H1 (cell line): ENCODE measurements at regions not wholly inside any gene's neighbourhood (a gene's known extent, or its start where the extent isn't known, plus 50 kb on each side); places are given as distances from the start of the nearest gene placed in this dataset.

Experiments used
- CTCF ChIA-PET: fragments of 300-600 bp; sonication (Branson Sonifier 250); formaldehyde crosslinking; loops from one replicate; lab custom pipeline; 2021; ENCODE audit not compliant: partially characterized antibody; lab: Charles Lee
- POLR2A ChIA-PET: fragments of 300-600 bp; sonication (Branson Sonifier 250); formaldehyde crosslinking; loops from one replicate; lab custom pipeline; 2021; ENCODE audit warnings: inconsistent platforms; ENCODE audit not compliant: partially characterized antibody; lab: Charles Lee
- DNase-seq, 2 experiments: peaks; one replicate each; pipeline versions ENCODE4 v3.0.0 to v3.0.0-alpha.2; 2010 to 2022; ENCODE audit warnings: low spot score in 2 of 2, low read depth in 1 of 2, mixed read lengths in 1 of 2
- FAIRE-seq: peaks from 2 replicates; lab custom pipeline; 2011; peaks lifted over from hg19 to GRCh38; lab: Jason Lieb, UNC
- H2AFZ ChIP-seq: 2 replicates; pipeline ENCODE4 v1.8.1; 2012; ENCODE audit warnings: low read length, inconsistent platforms
- H2AK5ac ChIP-seq: 2 replicates; pipeline ENCODE4 v1.6.1; 2013; ENCODE audit warnings: low read depth, low read length
- H2BK120ac ChIP-seq: replicated peaks from 2 replicates; pipeline ENCODE3; 2013; ENCODE audit warnings: low read depth, low read length, inconsistent platforms
- H2BK12ac ChIP-seq: 2 replicates; pipeline ENCODE4 v1.6.1; 2013; ENCODE audit warnings: low read depth, low read length
- H2BK15ac ChIP-seq: 2 replicates; pipeline ENCODE4 v1.6.1; 2013; ENCODE audit warnings: low read length
- H2BK20ac ChIP-seq: 2 replicates; pipeline ENCODE4 v1.6.1; 2013; ENCODE audit warnings: low read length
- H2BK5ac ChIP-seq: 2 replicates; pipeline ENCODE4 v1.6.1; 2013; ENCODE audit warnings: low read depth, low read length
- H3K14ac ChIP-seq: 2 replicates; pipeline ENCODE4 v1.6.1; 2013; ENCODE audit warnings: inconsistent platforms; ENCODE audit not compliant: insufficient read length
- H3K18ac ChIP-seq: 2 replicates; pipeline ENCODE4 v1.6.1; 2013; ENCODE audit warnings: low read length; ENCODE audit errors: extremely low read depth
- H3K23ac ChIP-seq: 2 replicates; pipeline ENCODE4 v1.6.1; 2013; ENCODE audit warnings: inconsistent platforms; ENCODE audit not compliant: insufficient read length
- H3K23me2 ChIP-seq: 2 replicates; pipeline ENCODE4 v1.6.1; 2013; ENCODE audit warnings: low read depth, low read length
- H3K27ac ChIP-seq: 2 replicates; pipeline ENCODE4 v1.6.1; 2011; ENCODE audit warnings: low read depth, low read length, inconsistent platforms
- H3K27me3 ChIP-seq, 4 experiments: replicated peaks in 1 of 4; 1 replicate in 1 of 4; 2 replicates in 3 of 4; pipeline versions ENCODE4 v1.6.1 to v1.8.1; 2011 to 2013; ENCODE audit warnings: low read length in 3 of 4, mild to moderate bottlenecking in 3 of 4, inconsistent platforms in 2 of 4, mixed read lengths in 2 of 4, moderate library complexity in 1 of 4; ENCODE audit not compliant: control insufficient read depth in 3 of 4, insufficient read depth in 3 of 4; ENCODE audit errors: extremely low read depth in 1 of 4
- H3K36me3 ChIP-seq, 4 experiments: 2 replicates each; pipeline versions ENCODE4 v1.6.1 to v1.8.1; 2011 to 2013; ENCODE audit warnings: mild to moderate bottlenecking in 4 of 4, low read length in 3 of 4, moderate library complexity in 2 of 4, control low read depth in 1 of 4, inconsistent platforms in 1 of 4; ENCODE audit not compliant: insufficient read depth in 4 of 4, control insufficient read depth in 2 of 4
- H3K4ac ChIP-seq: replicated peaks from 2 replicates; pipeline ENCODE3; 2013; ENCODE audit warnings: low read length, low read depth, mixed read lengths, inconsistent platforms; ENCODE audit not compliant: insufficient read length
- H3K4me1 ChIP-seq, 4 experiments: replicated peaks in 1 of 4; 1 replicate in 1 of 4; 2 replicates in 3 of 4; pipeline versions ENCODE4 v1.6.1 to v1.8.1; 2011 to 2013; ENCODE audit warnings: low read length in 3 of 4, inconsistent platforms in 2 of 4, mixed read lengths in 1 of 4; ENCODE audit not compliant: insufficient read depth in 4 of 4, control insufficient read depth in 3 of 4
- H3K4me2 ChIP-seq, 2 experiments: 2 replicates each; pipeline versions ENCODE4 v1.6.1 to v1.8.1; 2011 to 2013; ENCODE audit warnings: low read depth in 2 of 2, low read length in 2 of 2, control low read depth in 1 of 2, inconsistent platforms in 1 of 2, mild to moderate bottlenecking in 1 of 2; ENCODE audit not compliant: insufficient read depth in 1 of 2
- H3K4me3 ChIP-seq, 4 experiments: fragments of 200-600, 300-600 bp in 1 of 4; sonication (generic), shearing (Covaris generic), sonication (Bioruptor Twin) in 1 of 4; 2 replicates each; pipeline versions ENCODE4 v1.5.1 to v1.8.1; 2011 to 2016; ENCODE audit warnings: low read length in 4 of 4, low read depth in 3 of 4, control low read depth in 2 of 4, inconsistent platforms in 2 of 4, mild to moderate bottlenecking in 2 of 4, mixed read lengths in 1 of 4, moderate library complexity in 1 of 4; ENCODE audit not compliant: insufficient read depth in 2 of 4; ENCODE audit errors: extremely low read depth in 1 of 4
- H3K56ac ChIP-seq: replicated peaks from 2 replicates; pipeline ENCODE3; 2013; ENCODE audit warnings: low read depth, mild to moderate bottlenecking, mixed read lengths, low read length, inconsistent platforms; ENCODE audit not compliant: insufficient read length
- H3K79me1 ChIP-seq: 2 replicates; pipeline ENCODE4 v1.6.1; 2013; ENCODE audit warnings: low read depth, low read length, control low read depth
- H3K79me2 ChIP-seq, 2 experiments: 2 replicates each; pipeline versions ENCODE4 v1.6.1 to v1.8.1; 2012 to 2013; ENCODE audit warnings: low read length in 2 of 2, mild to moderate bottlenecking in 2 of 2, inconsistent platforms in 1 of 2; ENCODE audit not compliant: insufficient read depth in 2 of 2, control insufficient read depth in 1 of 2
- H3K9ac ChIP-seq, 4 experiments: replicated peaks in 1 of 4; 1 replicate in 1 of 4; 2 replicates in 3 of 4; pipeline versions ENCODE4 v1.6.1 to v1.8.1; 2011 to 2013; ENCODE audit warnings: low read depth in 3 of 4, low read length in 3 of 4, control low read depth in 2 of 4, mild to moderate bottlenecking in 2 of 4, moderate library complexity in 2 of 4, inconsistent platforms in 1 of 4; ENCODE audit errors: extremely low read depth in 1 of 4
- H3K9me3 ChIP-seq, 2 experiments: 2 replicates each; pipeline versions ENCODE4 v1.6.1 to v1.8.1; 2012 to 2013; ENCODE audit warnings: mild to moderate bottlenecking in 2 of 2, moderate library complexity in 2 of 2, control low read depth in 1 of 2, inconsistent platforms in 1 of 2, low read depth in 1 of 2, low read length in 1 of 2, mixed read lengths in 1 of 2; ENCODE audit not compliant: insufficient read depth in 2 of 2
- H4K20me1 ChIP-seq, 2 experiments: replicated peaks in 1 of 2; 2 replicates each; pipeline versions ENCODE3 to v1.8.1; 2011 to 2013; ENCODE audit warnings: inconsistent platforms in 2 of 2, low read length in 2 of 2, mild to moderate bottlenecking in 1 of 2; ENCODE audit not compliant: insufficient read depth in 2 of 2, control insufficient read depth in 1 of 2
- H4K5ac ChIP-seq: 2 replicates; pipeline ENCODE4 v1.6.1; 2013; ENCODE audit warnings: low read length, low read depth, mixed read lengths, inconsistent platforms; ENCODE audit not compliant: insufficient read length
- H4K8ac ChIP-seq: 2 replicates; pipeline ENCODE4 v1.8.0; 2013; ENCODE audit warnings: mild to moderate bottlenecking, moderate library complexity, low read length, inconsistent platforms; ENCODE audit not compliant: insufficient read depth; ENCODE audit errors: extremely low read depth
- H4K91ac ChIP-seq: replicated peaks from 2 replicates; pipeline ENCODE3; 2013; ENCODE audit warnings: low read length, mixed read lengths, inconsistent platforms; ENCODE audit not compliant: insufficient read length
- NANOG ChIP-seq: IDR thresholded peaks from 2 replicates; pipeline ENCODE4 v1.6.1; 2011; ENCODE audit warnings: low read length, low read depth, mild to moderate bottlenecking, inconsistent platforms; ENCODE audit not compliant: insufficient read depth, poor library complexity, severe bottlenecking
- PHF8 ChIP-seq: fragments of 200-600 bp; sonication (generic); conservative IDR thresholded peaks from 2 replicates; pipeline ENCODE4 v1.7.1; 2012; ENCODE audit warnings: low read depth, mild to moderate bottlenecking, inconsistent platforms, low read length, moderate library complexity
- RBBP5 ChIP-seq: IDR thresholded peaks from 2 replicates; pipeline ENCODE4 v1.7.1; 2012; ENCODE audit warnings: low read depth, mild to moderate bottlenecking, inconsistent platforms, low read length, moderate library complexity, borderline replicate concordance
- SIRT6 ChIP-seq: IDR thresholded peaks from one replicate; pipeline ENCODE4 v1.7.1; 2012; ENCODE audit warnings: low read length, inconsistent platforms
- WGBS, 2 experiments: shearing (Covaris generic) in 1 of 2; methylation state at CpG; one replicate each; pipeline versions ENCODE4 v1.1.6 to v1.1.7; 2013 to 2015; ENCODE audit warnings: low lambda C conversion rate in 2 of 2, mixed read lengths in 2 of 2, inconsistent platforms in 1 of 2, low coverage in 1 of 2, missing lambda C conversion rate in 1 of 2; ENCODE audit not compliant: insufficient replicate concordance in 2 of 2, insufficient coverage in 1 of 2, insufficient read length in 1 of 2; ENCODE audit errors: extremely low coverage in 1 of 2, missing lambda C conversion rate in 1 of 2; 5-methylcytosine and 5-hydroxymethylcytosine counted together
- TF ChIP-seq, protein P1 (sequence below): IDR thresholded peaks from 2 replicates; pipeline ENCODE4 v1.6.1; 2011; ENCODE audit warnings: low read length, improper control_type of control experiment

DNA sequence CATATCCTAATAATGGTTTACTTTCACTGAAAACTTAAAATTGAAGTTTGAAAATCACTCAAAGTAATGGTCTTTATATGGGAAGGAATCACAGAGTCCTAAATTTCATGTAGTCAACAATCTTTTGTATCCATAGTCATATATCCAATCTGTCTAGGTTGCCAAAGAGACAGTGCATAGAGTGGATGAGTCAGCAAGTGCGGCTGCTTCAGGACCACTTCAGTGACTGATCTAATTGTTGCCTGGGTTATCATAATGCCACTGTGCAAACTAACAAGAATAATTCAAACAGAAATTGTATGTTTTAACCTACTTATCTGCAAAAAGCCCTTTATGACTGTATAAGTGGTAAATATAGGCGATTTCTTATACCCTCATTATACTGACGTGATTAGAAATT, 211.3 kb upstream of the PRR16 start:
- no peaks in the 10 kb centered on the region for H3K36me3 ChIP-seq
- no peak overlapping the region for H2BK12ac ChIP-seq
- H3K23me2 ChIP-seq: no peaks in the 10 kb centered on the region
- no peak overlapping the region for H3K56ac ChIP-seq
- ChIA-PET POLR2A (no interaction called here), CTCF (no interaction called here)
- H3K23ac ChIP-seq: no peak overlapping the region
- FAIRE-seq (no peak), DNase-seq (no peak)
- no peak overlapping the region for H2BK120ac ChIP-seq
- no peak overlapping the region for H3K9ac ChIP-seq
- H3K27me3 ChIP-seq: no peaks in the 10 kb centered on the region
- H4K91ac ChIP-seq: no peak overlapping the region
- H3K79me2 ChIP-seq: no peaks in the 10 kb centered on the region
- no peaks in the 10 kb centered on the region for H4K20me1 ChIP-seq
- no peak overlapping the region for H3K27ac ChIP-seq
- H3K18ac ChIP-seq: no peak overlapping the region
- H3K4me3 ChIP-seq: no peak overlapping the region
- H3K4me1 ChIP-seq: peaks cover 0 to 3% (median 0%) of the 10 kb centered on the region in 4 experiments; a peak in 2 of 7 replicates
- H3K4me2 ChIP-seq: no peak overlapping the region
- H2AK5ac ChIP-seq: no peak overlapping the region
- no peak overlapping the region for H2BK5ac ChIP-seq
- H3K4ac ChIP-seq: no peak overlapping the region
- no peak overlapping the region for H2AFZ ChIP-seq
- H2BK20ac ChIP-seq: no peak overlapping the region
- WGBS, 2 experiments: 84% methylated on average over 3 of the region's 3 CpGs; no CpG with 5 or more reads in 1 of the 2 experiments
- H3K9me3 ChIP-seq: no peaks in the 10 kb centered on the region
- no peak overlapping the region for H2BK15ac ChIP-seq
- TF ChIP-seq RBBP5 (no peak), SIRT6 (no peak), PHF8 (no peak), NANOG (no peak)
- TF ChIP-seq, protein P1, sequence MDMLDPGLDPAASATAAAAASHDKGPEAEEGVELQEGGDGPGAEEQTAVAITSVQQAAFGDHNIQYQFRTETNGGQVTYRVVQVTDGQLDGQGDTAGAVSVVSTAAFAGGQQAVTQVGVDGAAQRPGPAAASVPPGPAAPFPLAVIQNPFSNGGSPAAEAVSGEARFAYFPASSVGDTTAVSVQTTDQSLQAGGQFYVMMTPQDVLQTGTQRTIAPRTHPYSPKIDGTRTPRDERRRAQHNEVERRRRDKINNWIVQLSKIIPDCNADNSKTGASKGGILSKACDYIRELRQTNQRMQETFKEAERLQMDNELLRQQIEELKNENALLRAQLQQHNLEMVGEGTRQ: no peak
- H3K14ac ChIP-seq: no peak overlapping the region
- H4K8ac ChIP-seq: no peak overlapping the region
- H3K79me1 ChIP-seq: no peaks in the 10 kb centered on the region
- H4K5ac ChIP-seq: no peak overlapping the region
